ENCODE measurements at regions not wholly inside any gene's neighbourhood (a gene's known extent, or its start where the extent isn't known, plus 50 kb on each side); places are given as distances from the start of the nearest gene placed in this dataset.

- H3K79me2 ChIP-seq (ENCODE audit: insufficient read depth, low read depth, low read length): no peaks in the 10 kb centered on the region
- 0 out of 2 replicates have a peak, but pooled peaks cover 11% of the 10 kb centered on the region for H3K9me3 ChIP-seq (ENCODE audit: low read length)
- no TSS peak for BruUV-seq (replicated peaks)
- no peak overlapping the region for H3K27ac ChIP-seq (ENCODE audit: low read depth, low read length, poor library complexity, severe bottlenecking)
- H3K4me1 ChIP-seq (ENCODE audit: insufficient read depth, low read length, poor library complexity, severe bottlenecking): no peaks in the 10 kb centered on the region
- no peaks in the 10 kb centered on the region for H3K9me2 ChIP-seq (ENCODE audit: insufficient read depth, low read length)
- no peak overlapping the region for H2AFZ ChIP-seq (ENCODE audit: low read length)
- H4K20me1 ChIP-seq (ENCODE audit: insufficient read depth, low read length): no peaks in the 10 kb centered on the region
- CTCF ChIA-PET (ENCODE audit: unreplicated experiment): no interaction called here
- TF ChIP-seq EZH2phosphoT487 (IDR thresholded peaks at IDR 0.05; ENCODE audit: borderline replicate concordance, low read depth, low read length) (no peak), CTCF (conservative IDR thresholded peaks at IDR 0.05; ENCODE audit: low read length) (no peak)
- no peak overlapping the region for H3K4me2 ChIP-seq (ENCODE audit: low read length)
- no peaks in the 10 kb centered on the region for H3K36me3 ChIP-seq (ENCODE audit: insufficient read depth, low read length)
- DNase-seq (ENCODE audit: low spot score): no peak
- intact Hi-C loops (cut with micrococcal nuclease; ENCODE audit: unreplicated experiment): no loop called here
- POLR2A ChIA-PET: no interaction called here
- H3K4me3 ChIP-seq (ENCODE audit: low read depth, low read length, poor library complexity, severe bottlenecking): no peak overlapping the region
Measured at GRCh38 chr9:90261698-90262097, 380.9 kb downstream of the DIRAS2 start.

GRCh38 chr9:90268613-90269012, 374.0 kb downstream of the DIRAS2 start:
- H3K4me3 ChIP-seq (ENCODE audit: low read depth, low read length, poor library complexity, severe bottlenecking): no peak overlapping the region
- no TSS peak for BruUV-seq (replicated peaks)
- H3K27ac ChIP-seq (ENCODE audit: low read depth, low read length, poor library complexity, severe bottlenecking): no peak overlapping the region
- no peak overlapping the region for H2AFZ ChIP-seq (ENCODE audit: low read length)
- DNase-seq (ENCODE audit: low spot score): no peak
- no peaks in the 10 kb centered on the region for H3K36me3 ChIP-seq (ENCODE audit: insufficient read depth, low read length)
- H3K9me3 ChIP-seq (ENCODE audit: low read length): no peaks in the 10 kb centered on the region
- POLR2A ChIA-PET: interaction anchor here (1.9 kb wide), 1 partner anchor 44 kb away, joined by 5 read pairs; no protein-coding TSS in a partner anchor
- intact Hi-C loops (cut with micrococcal nuclease; ENCODE audit: unreplicated experiment): no loop called here
- no peaks in the 10 kb centered on the region for H3K9me2 ChIP-seq (ENCODE audit: insufficient read depth, low read length)
- H4K20me1 ChIP-seq (ENCODE audit: insufficient read depth, low read length): no peaks in the 10 kb centered on the region
- no peaks in the 10 kb centered on the region for H3K4me1 ChIP-seq (ENCODE audit: insufficient read depth, low read length, poor library complexity, severe bottlenecking)
- H3K79me2 ChIP-seq (ENCODE audit: insufficient read depth, low read depth, low read length): no peaks in the 10 kb centered on the region
- H3K4me2 ChIP-seq (ENCODE audit: low read length): no peak overlapping the region
- CTCF ChIA-PET (ENCODE audit: unreplicated experiment): no interaction called here
- TF ChIP-seq EZH2phosphoT487 (IDR thresholded peaks at IDR 0.05; ENCODE audit: borderline replicate concordance, low read depth, low read length) (no peak), CTCF (conservative IDR thresholded peaks at IDR 0.05; ENCODE audit: low read length) (no peak)

- BruUV-seq (replicated peaks): no TSS peak
- POLR2A ChIA-PET: no interaction called here
- no peaks in the 10 kb centered on the region for H3K9me3 ChIP-seq (ENCODE audit: low read length)
- H3K36me3 ChIP-seq (ENCODE audit: insufficient read depth, low read length): no peaks in the 10 kb centered on the region
- H3K4me2 ChIP-seq (ENCODE audit: low read length): no peak overlapping the region
- H2AFZ ChIP-seq (ENCODE audit: low read length): no peak overlapping the region
- H3K4me3 ChIP-seq (ENCODE audit: low read depth, low read length, poor library complexity, severe bottlenecking): no peak overlapping the region
- CTCF ChIA-PET (ENCODE audit: unreplicated experiment): no interaction called here
- no peaks in the 10 kb centered on the region for H3K4me1 ChIP-seq (ENCODE audit: insufficient read depth, low read length, poor library complexity, severe bottlenecking)
- intact Hi-C loops (cut with micrococcal nuclease; ENCODE audit: unreplicated experiment): no loop called here
- DNase-seq (ENCODE audit: low spot score): no peak
- H4K20me1 ChIP-seq (ENCODE audit: insufficient read depth, low read length): no peaks in the 10 kb centered on the region
- no peaks in the 10 kb centered on the region for H3K79me2 ChIP-seq (ENCODE audit: insufficient read depth, low read depth, low read length)
- no peak overlapping the region for H3K27ac ChIP-seq (ENCODE audit: low read depth, low read length, poor library complexity, severe bottlenecking)
- H3K9me2 ChIP-seq (ENCODE audit: insufficient read depth, low read length): no peaks in the 10 kb centered on the region
- TF ChIP-seq EZH2phosphoT487 (IDR thresholded peaks at IDR 0.05; ENCODE audit: borderline replicate concordance, low read depth, low read length): no peak
Measured at GRCh38 chr9:90271707-90272106, 370.9 kb downstream of the DIRAS2 start.

All from OCI-LY7 (cell line).